Stomach (tissue), 8 donors: ENCODE measurements at regions not wholly inside any gene's neighbourhood (a gene's known extent, or its start where the extent isn't known, plus 50 kb on each side); places are given as distances from the start of the nearest gene placed in this dataset.

Experiments used
- DNase-seq, 2 donors: peaks; one replicate each; pipeline versions ENCODE4 v3.0.0 to v3.0.0-alpha.2; 2013 to 2019
- H3K27ac ChIP-seq, 5 donors: fragments of 200-600 bp in 4 of 5; sonication (generic) in 4 of 5; one replicate each; pipeline ENCODE4 v1.5.1; 2013 to 2019; ENCODE audit warnings: mild to moderate bottlenecking in 1 of 5, moderate library complexity in 1 of 5
- H3K27me3 ChIP-seq, 3 donors: fragments of 200-600 bp; sonication (generic); one replicate each; pipeline ENCODE4 v1.5.1; 2017 to 2019; ENCODE audit warnings: mixed run types in 1 of 3
- H3K36me3 ChIP-seq, 4 donors: fragments of 200-600 bp; sonication (generic); 1 replicate in 3 of 4; 2 replicates in 1 of 4; pipeline ENCODE4 v1.5.1; 2016 to 2019
- H3K4me1 ChIP-seq, 4 donors: fragments of 200-600 bp; sonication (generic); one replicate each; pipeline ENCODE4 v1.5.1; 2016 to 2019
- H3K4me3 ChIP-seq, 4 donors: fragments of 200-600 bp; sonication (generic) in 3 of 4; one replicate each; pipeline ENCODE4 v1.5.1; 2016 to 2019; ENCODE audit warnings: mild to moderate bottlenecking in 1 of 4
- H3K9me3 ChIP-seq, 4 donors: fragments of 200-600 bp; sonication (generic); one replicate each; pipeline ENCODE4 v1.5.1; 2016 to 2019
- CTCF ChIP-seq, 7 experiments: fragments of 450-650 bp in 4 of 7; fragments of 200-600 bp in 3 of 7; sonication (generic) in 3 of 7; IDR thresholded peaks; one replicate each; pipeline ENCODE4 v1.5.1; 2016 to 2019; ENCODE audit warnings: antibody characterized with exemption in 7 of 7, control low read depth in 2 of 7, mild to moderate bottlenecking in 1 of 7
- EP300 ChIP-seq: sonication (generic); formaldehyde crosslinking; IDR thresholded peaks from one replicate; pipeline ENCODE4 v1.6.1; 2017; ENCODE audit warnings: antibody characterized with exemption
- POLR2A ChIP-seq, 4 donors: fragments of 450-650 bp; IDR thresholded peaks; one replicate each; pipeline ENCODE4 v1.6.1; 2016; ENCODE audit warnings: antibody characterized with exemption in 4 of 4, control low read depth in 2 of 4, mild to moderate bottlenecking in 1 of 4, moderate library complexity in 1 of 4
- POLR2AphosphoS5 ChIP-seq, 3 donors: sonication (generic); formaldehyde crosslinking; IDR thresholded peaks; one replicate each; pipeline ENCODE4 v1.6.1; 2016; ENCODE audit warnings: antibody characterized with exemption in 3 of 3
- WGBS, 5 donors: extraction: QIAGEN DNeasy Blood & Tissue Kit in 3 of 5; methylation state at CpG; one replicate each; pipeline versions ENCODE4 v1.1.5 to v1.1.7; 2013 to 2018; 5-methylcytosine and 5-hydroxymethylcytosine counted together
- intact Hi-C: fragments of 100-400 bp; cut with DNase I; formaldehyde crosslinking; loops from one replicate; pipeline ENCODE4 v1.15.1; 2023; ENCODE audit warnings: low total_unique reads
- donor health status: healthy with polysubstance abuse.
- donor health status: Bipolar disorder and iron deficiency.
- donor health status: healthy.

GRCh38 chr3:81320862-81321261 lies 440.6 kb downstream of the GBE1 start:
- Histone ChIP-seq H3K27me3 (no peaks in the 10 kb centered on the region), H3K9me3 (no peaks in the 10 kb centered on the region), H3K4me3 (no peak overlapping the region), H3K36me3 (no peaks in the 10 kb centered on the region), H3K4me1 (no peaks in the 10 kb centered on the region), H3K27ac (no peak overlapping the region)
- TF ChIP-seq POLR2A (IDR thresholded peaks at IDR 0.05) (no peak), CTCF (IDR thresholded peaks at IDR 0.05) (no peak), POLR2AphosphoS5 (IDR thresholded peaks at IDR 0.05) (no peak), EP300 (no peak)
- intact Hi-C loops: no loop called here
- no peak for DNase-seq

- Histone ChIP-seq H3K4me1 (no peaks in the 10 kb centered on the region), H3K27ac (no peak overlapping the region), H3K27me3 (no peaks in the 10 kb centered on the region), H3K4me3 (no peak overlapping the region), H3K36me3 (no peaks in the 10 kb centered on the region), H3K9me3 (no peaks in the 10 kb centered on the region)
- intact Hi-C loops: no loop called here
- no peak for DNase-seq
- no peak for TF ChIP-seq EP300
- TF ChIP-seq POLR2A (IDR thresholded peaks at IDR 0.05): no peak
Measured at GRCh38 chr3:81315030-81315429, 446.4 kb downstream of the GBE1 start.

- H3K9me3 ChIP-seq: no peaks in the 10 kb centered on the region
- intact Hi-C loops: no loop called here
- no peak for DNase-seq
- no peaks in the 10 kb centered on the region for H3K36me3 ChIP-seq
- no peaks in the 10 kb centered on the region for H3K27me3 ChIP-seq
- no peak overlapping the region for H3K4me3 ChIP-seq
- H3K27ac ChIP-seq: no peak overlapping the region
- no peaks in the 10 kb centered on the region for H3K4me1 ChIP-seq
- TF ChIP-seq EP300 (no peak), CTCF (IDR thresholded peaks at IDR 0.05) (no peak), POLR2A (IDR thresholded peaks at IDR 0.05) (no peak)
Measured at GRCh38 chr3:81311321-81311720, 450.1 kb downstream of the GBE1 start.

- 93 to 100% (median 94%) methylated on average over 1 of the region's 1 CpG for WGBS, 5 donors
- intact Hi-C loops: no loop called here
- no peak for TF ChIP-seq EP300
- no peak for TF ChIP-seq POLR2AphosphoS5 (IDR thresholded peaks at IDR 0.05)
- no peak for TF ChIP-seq CTCF (IDR thresholded peaks at IDR 0.05)
- TF ChIP-seq POLR2A (IDR thresholded peaks at IDR 0.05): no peak
- no peak for DNase-seq
- H3K4me3 ChIP-seq: no peak overlapping the region
- H3K9me3 ChIP-seq: no peaks in the 10 kb centered on the region
- H3K27me3 ChIP-seq: no peaks in the 10 kb centered on the region
- no peaks in the 10 kb centered on the region for H3K36me3 ChIP-seq
- H3K4me1 ChIP-seq: no peaks in the 10 kb centered on the region
- no peak overlapping the region for H3K27ac ChIP-seq
Measured at GRCh38 chr3:81308306-81308705, 453.1 kb downstream of the GBE1 start.

GRCh38 chr3:81307221-81307620 lies 454.2 kb downstream of the GBE1 start:
- no peak for TF ChIP-seq POLR2AphosphoS5 (IDR thresholded peaks at IDR 0.05)
- no peak for TF ChIP-seq CTCF (IDR thresholded peaks at IDR 0.05)
- TF ChIP-seq POLR2A (IDR thresholded peaks at IDR 0.05): no peak
- TF ChIP-seq EP300: no peak
- intact Hi-C loops: no loop called here
- Histone ChIP-seq H3K27ac (no peak overlapping the region), H3K27me3 (no peaks in the 10 kb centered on the region), H3K4me1 (no peaks in the 10 kb centered on the region), H3K36me3 (no peaks in the 10 kb centered on the region), H3K9me3 (no peaks in the 10 kb centered on the region), H3K4me3 (no peak overlapping the region)
- 95 to 100% (median 96%) methylated on average over 1 of the region's 1 CpG for WGBS, 5 donors
- no peak for DNase-seq
